ENCODE measurements at regions not wholly inside any gene's neighbourhood (a gene's known extent, or its start where the extent isn't known, plus 50 kb on each side); places are given as distances from the start of the nearest gene placed in this dataset.

- TF ChIP-seq CTCF (IDR thresholded peaks at IDR 0.05) (no peak), POLR2A (IDR thresholded peaks at IDR 0.05) (no peak), EP300 (IDR thresholded peaks at IDR 0.05) (no peak)
Observed at GRCh38 chr1:88058205-88058604, 625.9 kb upstream of the PKN2 start.

All from suprapubic skin (tissue), 3 donors.